Coronary artery (tissue), 2 donors: ENCODE measurements at regions not wholly inside any gene's neighbourhood (a gene's known extent, or its start where the extent isn't known, plus 50 kb on each side); places are given as distances from the start of the nearest gene placed in this dataset.

Experiments used
- DNase-seq: peaks from one replicate; pipeline ENCODE4 v3.0.0-alpha.2; 2017; ENCODE audit warnings: low spot score
- H3K27ac ChIP-seq, 2 donors: fragments of 200-600 bp; sonication (generic); one replicate each; pipeline ENCODE4 v1.5.1; 2016 to 2019
- H3K4me3 ChIP-seq: fragments of 200-600 bp; sonication (generic); 2 replicates; pipeline ENCODE4 v1.5.1; 2016; ENCODE audit warnings: mild to moderate bottlenecking, moderate library complexity
- TF ChIP-seq, protein P1 (sequence below): fragments of 200-600 bp; sonication (generic); IDR thresholded peaks from one replicate; pipeline ENCODE4 v1.5.1; 2019; ENCODE audit warnings: antibody characterized with exemption

DNA sequence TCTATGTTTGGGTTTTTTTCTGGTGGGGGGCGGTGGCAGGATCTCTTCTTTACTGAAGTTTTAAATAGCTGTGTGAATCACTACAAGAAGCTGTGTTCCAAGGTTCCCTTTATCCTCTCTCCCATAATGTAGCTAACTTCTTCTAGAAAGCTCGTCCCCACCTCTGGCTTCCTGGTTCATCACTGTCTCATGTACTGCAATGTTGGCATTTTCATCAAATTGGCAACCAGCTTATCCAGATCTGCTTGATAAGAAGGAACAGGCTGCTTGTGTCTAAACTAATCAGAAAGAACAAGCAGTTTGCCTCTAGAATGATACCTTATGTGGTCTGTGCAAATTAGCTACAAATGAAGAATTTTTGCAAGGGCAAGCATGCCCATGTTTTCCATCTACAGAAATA lies 130.8 kb downstream of the WT1 start:
- Histone ChIP-seq H3K4me3 (no peak overlapping the region), H3K27ac (no peak overlapping the region)
- no peak for DNase-seq
- TF ChIP-seq, protein P1, sequence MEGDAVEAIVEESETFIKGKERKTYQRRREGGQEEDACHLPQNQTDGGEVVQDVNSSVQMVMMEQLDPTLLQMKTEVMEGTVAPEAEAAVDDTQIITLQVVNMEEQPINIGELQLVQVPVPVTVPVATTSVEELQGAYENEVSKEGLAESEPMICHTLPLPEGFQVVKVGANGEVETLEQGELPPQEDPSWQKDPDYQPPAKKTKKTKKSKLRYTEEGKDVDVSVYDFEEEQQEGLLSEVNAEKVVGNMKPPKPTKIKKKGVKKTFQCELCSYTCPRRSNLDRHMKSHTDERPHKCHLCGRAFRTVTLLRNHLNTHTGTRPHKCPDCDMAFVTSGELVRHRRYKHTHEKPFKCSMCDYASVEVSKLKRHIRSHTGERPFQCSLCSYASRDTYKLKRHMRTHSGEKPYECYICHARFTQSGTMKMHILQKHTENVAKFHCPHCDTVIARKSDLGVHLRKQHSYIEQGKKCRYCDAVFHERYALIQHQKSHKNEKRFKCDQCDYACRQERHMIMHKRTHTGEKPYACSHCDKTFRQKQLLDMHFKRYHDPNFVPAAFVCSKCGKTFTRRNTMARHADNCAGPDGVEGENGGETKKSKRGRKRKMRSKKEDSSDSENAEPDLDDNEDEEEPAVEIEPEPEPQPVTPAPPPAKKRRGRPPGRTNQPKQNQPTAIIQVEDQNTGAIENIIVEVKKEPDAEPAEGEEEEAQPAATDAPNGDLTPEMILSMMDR, result no peak

DNA sequence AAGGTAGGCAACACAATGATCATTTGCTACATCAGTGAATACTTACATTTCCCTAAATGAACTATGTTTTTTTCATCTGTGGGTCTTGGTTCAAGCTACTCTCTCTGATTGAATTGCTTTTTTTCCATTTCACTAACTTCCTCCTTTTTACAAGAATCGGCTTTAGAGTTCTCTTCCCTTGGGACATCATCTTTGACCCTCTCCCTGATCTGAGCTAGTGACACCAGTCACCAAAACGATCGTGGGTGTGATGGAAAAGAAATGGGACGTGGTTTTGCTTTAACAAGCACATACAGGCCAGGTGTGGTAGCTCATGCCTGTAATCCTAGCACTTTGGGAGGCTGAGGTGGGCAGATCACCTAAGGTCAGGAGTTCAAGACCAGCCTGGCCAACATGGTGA lies 129.9 kb downstream of the WT1 start:
- H3K27ac ChIP-seq, result no peak overlapping the region
- no peak overlapping the region for H3K4me3 ChIP-seq
- TF ChIP-seq, protein P1, result no peak
- no peak for DNase-seq

DNA sequence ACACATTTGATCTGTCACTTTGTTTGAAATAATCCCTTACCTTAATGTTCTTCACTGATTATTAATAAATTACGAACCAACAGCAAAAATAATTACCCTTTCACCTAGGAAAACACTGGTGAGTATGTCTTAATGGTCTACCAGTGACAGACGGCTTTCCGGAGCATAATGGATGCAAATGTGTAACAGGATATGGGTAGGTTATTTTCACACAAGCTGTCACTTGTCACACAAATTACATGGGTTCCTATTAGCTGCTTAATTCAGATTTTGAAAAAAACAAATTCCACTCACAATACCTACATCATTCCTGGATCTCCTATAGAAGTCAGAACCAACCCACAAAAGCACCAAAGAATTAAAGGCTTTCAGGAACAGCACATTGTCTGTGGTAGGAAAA lies 127.9 kb downstream of the WT1 start:
- no peak overlapping the region for H3K27ac ChIP-seq
- TF ChIP-seq, protein P1, result no peak
- H3K4me3 ChIP-seq, result no peak overlapping the region
- DNase-seq, result no peak

DNA sequence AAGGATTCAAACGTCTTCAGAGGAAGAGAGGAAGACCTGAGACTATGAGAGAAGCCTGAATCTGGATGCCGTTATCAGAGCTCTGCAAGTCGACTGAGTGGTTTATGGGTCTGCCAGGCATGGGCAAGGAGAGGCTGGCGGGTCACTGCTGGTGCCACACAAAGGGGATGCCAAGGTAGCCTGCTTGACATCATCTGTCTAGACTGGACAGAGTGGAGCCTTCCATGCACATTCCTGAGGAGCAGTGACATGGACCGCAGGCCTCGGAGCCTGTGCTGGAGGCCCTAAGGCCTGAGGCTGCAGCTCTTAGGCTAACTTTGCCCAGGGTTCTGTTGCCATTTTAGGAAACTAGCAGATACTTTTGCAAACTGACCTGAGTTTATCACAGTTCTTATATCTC lies 127.4 kb downstream of the WT1 start:
- Histone ChIP-seq H3K4me3 (no peak overlapping the region), H3K27ac (no peak overlapping the region)
- DNase-seq, result no peak
- TF ChIP-seq, protein P1, result no peak

DNA sequence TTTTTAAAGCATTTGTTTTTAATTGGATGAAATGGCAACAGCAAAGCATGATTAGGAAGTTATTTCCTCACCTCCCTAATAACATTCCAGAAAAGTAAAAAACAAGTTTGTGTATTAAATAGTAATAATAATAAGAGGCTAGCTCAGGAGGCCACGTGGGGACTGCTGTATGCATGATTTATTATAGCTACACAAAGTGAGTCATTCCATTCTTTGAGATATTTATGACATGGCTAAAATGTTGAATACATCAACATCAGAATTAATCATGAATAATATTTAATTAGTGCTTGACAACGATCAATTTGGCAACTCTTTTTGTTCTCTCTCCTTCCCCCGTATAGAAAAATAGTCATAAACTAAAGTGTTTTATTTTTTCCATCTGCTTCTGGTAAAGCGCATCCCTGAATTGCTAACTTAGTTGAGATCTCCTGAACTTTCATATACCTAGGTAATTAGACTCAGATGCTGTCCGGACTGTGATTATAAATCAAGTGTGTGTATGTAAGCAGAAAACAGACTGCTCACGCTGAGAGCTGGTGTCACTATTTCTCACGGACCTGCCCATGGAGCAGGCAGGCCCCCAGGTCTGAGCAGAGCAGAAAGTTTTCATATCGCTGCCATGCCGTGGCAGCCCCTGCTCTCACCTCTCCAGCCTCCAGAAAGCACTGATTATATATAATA lies 125.7 kb downstream of the WT1 start:
- Histone ChIP-seq H3K4me3 (no peak overlapping the region), H3K27ac (no peak overlapping the region)
- no peak for DNase-seq
- TF ChIP-seq, protein P1, result no peak

DNA sequence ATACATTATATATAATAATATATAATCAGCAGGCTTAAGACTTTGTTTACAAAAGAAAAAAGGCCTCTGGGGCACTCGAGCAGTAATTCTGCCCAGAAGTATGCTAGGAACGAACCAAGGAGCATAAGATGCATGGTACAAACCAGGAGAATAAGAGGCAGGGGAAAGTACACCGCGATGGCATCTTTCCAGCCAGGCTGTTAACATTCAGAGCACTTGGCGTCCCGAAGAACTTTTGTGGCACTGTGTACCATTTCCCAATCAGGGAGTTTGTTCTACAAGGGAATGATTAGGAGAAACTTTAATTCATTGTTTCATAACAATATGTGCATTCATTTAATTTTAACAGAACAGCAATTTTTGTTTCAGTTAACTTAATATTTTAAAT lies 125.1 kb downstream of the WT1 start:
- no peak for DNase-seq
- TF ChIP-seq, protein P1, result no peak
- H3K27ac ChIP-seq, result no peak overlapping the region
- H3K4me3 ChIP-seq, result no peak overlapping the region

DNA sequence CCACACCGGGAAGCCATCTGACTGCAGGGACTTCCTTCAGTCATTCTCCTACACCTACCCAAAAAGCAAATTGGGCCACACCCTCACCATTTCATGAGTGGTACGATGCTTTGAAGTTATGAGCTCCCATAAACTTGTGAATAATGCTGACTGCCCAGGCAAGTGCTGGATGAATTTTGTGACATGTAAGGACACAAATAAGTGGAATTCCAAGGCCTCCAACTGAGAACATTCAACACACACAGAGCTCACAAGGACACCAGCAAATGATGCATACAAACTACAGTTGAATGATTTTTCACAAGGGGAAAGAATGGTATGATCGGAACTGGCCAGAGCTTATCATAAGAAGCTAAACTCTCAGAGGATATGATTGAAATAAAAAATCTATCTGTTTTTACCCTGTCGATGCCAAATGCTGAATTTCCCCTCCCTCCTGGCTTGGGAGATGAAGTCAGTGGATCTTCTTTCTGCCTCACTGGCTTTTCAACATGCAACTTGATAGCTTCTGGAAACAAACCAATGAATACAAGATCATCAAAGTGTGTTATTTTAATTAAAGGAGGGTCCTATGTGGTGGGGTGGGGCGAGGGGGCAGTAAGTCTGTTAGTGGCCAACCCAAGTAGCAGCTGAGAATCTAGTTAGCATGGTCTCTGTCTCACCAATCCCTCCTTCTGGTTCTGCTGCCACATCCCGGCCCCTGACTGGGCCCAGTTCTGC lies 123.8 kb downstream of the WT1 start:
- no peak overlapping the region for H3K27ac ChIP-seq
- no peak overlapping the region for H3K4me3 ChIP-seq
- TF ChIP-seq, protein P1, result no peak
- no peak for DNase-seq
